Smooth muscle cell of the brain vasculature (primary cell): ENCODE measurements at regions not wholly inside any gene's neighbourhood (a gene's known extent, or its start where the extent isn't known, plus 50 kb on each side); places are given as distances from the start of the nearest gene placed in this dataset.
A peak's percentile ranks its signal among the peaks of the same experiment; 100 is the strongest.

Source experiments
- DNase-seq: peaks from one replicate; pipeline ENCODE4 v3.0.0-alpha.2; 2012; ENCODE audit warnings: low read depth, low spot score

DNA sequence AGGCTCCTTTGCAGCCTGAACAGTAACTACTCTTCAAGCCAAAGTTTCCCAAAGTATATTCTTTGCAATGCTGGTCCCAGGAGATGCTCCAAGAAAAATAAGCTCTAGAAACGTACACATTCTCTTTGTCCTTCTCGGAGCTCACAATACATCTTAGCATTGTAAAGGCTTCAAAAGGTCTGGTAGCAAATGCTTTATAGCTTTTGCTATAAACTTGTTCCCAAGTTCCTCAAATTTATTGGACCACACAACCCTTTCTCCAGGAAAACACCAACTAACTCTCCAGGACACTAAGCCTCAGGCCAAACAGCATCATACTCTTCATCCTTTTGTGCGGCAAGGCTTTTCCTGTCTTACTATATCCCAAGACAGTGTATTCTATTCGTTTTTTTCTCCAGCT lies 455.6 kb upstream of the PROK2 start:
- no peak for DNase-seq

DNA sequence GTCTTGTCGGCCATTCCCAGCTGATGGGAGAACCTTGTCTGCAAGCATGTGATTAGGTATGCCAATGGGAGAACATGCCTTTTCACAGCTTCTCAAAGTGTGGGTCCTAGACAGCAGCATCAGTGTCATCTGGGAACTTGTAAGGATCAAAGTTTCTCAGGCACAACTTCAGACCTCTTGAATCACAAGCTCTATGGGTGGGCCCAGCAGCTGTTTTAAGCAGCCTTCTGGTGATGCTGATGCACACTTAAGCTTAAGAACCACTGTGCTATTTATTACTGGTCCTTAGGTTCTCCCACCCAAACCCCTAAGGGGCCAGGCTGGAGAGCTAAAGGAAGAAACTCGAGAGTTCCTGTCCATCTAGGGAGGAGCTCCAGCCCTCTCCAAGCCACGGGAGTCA lies 453.9 kb upstream of the PROK2 start:
- no peak for DNase-seq

DNA sequence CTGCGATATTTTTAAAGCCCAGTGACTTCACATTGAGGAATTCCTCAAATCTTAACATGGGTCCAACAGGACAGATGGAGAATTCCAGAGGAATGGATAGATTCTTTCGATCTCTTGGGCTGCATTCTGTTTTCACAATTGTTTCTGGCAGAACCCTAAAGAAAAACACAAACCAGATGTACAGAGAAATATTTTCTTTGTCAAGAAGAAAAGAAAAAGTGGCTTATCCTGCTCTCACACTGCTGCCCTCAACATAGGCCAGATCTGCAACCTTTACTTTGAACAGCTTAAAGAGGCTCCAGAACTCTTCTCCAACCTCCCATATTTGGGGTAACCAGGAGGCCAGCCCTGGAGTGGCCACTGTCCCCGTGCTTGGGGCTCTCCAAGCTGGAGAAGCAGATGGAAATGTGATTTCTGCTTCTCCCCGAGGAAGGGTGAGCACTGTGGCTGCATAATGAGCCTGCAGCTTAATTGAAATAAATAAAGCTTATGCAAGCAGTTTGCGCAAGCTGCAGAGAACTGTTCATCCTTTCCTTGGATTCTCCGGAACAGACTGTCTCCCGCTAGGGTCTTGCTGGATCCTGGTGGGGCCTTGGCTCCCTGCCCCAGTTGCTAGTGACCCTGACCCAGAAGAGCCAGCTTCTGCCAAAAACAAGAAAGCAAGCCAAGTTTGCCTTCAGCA lies 453.2 kb upstream of the PROK2 start:
- no peak for DNase-seq

DNA sequence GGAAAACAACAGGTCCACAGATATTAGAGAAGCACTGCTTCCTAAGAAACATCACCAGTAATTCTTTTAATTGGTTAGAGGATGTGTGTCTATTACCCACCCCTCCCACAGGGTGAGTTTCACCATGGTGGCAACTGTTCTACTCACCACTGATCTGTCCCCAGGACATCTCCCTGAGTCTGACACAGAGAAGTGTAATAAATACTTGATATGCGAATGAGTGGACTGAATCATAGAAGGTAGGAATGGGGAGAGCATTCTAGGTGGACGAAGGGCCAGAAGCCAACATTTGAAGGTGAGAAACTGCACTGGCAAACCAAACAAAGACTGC lies 452.7 kb upstream of the PROK2 start:
- DNase-seq, result no peak

DNA sequence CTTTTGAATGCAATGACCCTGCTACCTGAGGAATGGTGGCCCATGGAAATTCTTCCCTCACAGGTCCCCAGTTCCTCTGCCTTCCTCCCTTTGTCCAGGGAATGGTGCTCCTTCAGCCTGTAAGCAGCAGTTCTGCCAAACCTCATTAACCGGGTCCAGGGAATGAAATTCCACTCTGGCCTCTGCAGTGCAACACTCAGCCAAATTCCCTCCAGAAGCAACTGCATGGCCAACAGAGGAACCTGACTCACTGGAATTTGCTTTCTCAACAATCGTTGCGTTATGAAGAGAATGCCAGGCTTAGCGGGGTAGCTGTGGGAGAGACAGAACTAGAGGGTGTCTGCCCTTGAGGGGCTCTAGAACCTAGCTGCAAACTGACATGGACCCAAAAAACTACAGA lies 449.4 kb upstream of the PROK2 start:
- no peak for DNase-seq

DNA sequence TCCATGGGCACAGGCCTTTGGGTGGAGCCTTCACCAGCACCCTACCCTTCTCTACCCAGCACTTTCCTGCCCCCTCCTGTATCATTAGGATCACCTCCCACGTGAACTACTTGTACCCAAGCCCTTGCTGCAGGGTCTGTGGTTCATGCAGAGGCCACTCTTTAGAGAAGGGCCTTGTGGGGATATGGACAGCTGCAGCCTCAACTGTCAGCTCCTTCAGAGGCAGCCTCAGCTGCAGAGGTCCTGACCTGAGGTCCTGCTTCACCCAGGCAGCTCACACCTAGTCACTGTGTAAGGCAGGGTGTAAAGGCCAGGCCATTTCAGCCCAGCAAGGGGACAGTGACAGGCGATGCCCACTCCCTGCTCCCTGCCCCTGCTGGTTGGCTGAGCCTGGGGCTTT lies 448.6 kb upstream of the PROK2 start:
- DNase-seq, result no peak

DNA sequence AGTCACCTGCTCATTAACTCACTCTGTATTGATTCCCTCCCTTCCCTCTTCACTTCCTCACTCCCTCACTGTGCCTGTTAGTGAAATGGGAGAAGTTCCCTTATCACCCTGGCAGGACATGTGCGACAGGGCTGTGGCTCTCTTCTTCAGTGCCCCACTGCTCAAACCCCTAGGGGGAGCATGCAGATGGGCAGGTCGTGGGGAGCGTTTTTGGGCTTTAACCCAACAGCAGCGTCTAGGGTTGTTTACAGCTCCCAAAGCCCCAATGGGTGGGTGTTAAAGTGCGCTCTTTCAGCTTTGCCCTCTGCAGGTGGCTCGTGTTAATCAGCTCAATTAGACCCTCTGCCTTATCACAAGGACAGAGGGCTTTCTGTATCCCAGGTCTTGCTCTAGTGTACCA lies 447.8 kb upstream of the PROK2 start:
- DNase-seq, result no peak

DNA sequence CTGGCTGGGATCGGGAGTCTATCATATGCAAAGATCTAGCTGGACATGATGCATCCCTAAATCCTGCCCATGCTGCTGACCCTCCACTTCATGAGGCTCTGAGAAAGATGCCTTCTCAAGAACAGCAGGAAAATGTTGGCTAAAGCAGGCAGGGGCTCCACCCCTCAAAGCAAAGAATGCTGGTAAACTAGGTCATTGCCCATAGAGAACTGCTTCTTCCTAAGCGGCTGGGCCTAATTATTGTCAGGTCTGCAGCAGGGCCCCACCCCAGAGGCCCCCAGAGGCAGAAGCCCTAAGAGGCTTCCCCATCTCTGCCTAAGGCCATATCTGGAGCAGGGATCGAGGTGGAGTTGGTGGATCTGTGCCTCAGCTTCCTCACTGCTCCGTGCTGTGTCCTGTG lies 447.4 kb upstream of the PROK2 start:
- DNase-seq, result no peak

DNA sequence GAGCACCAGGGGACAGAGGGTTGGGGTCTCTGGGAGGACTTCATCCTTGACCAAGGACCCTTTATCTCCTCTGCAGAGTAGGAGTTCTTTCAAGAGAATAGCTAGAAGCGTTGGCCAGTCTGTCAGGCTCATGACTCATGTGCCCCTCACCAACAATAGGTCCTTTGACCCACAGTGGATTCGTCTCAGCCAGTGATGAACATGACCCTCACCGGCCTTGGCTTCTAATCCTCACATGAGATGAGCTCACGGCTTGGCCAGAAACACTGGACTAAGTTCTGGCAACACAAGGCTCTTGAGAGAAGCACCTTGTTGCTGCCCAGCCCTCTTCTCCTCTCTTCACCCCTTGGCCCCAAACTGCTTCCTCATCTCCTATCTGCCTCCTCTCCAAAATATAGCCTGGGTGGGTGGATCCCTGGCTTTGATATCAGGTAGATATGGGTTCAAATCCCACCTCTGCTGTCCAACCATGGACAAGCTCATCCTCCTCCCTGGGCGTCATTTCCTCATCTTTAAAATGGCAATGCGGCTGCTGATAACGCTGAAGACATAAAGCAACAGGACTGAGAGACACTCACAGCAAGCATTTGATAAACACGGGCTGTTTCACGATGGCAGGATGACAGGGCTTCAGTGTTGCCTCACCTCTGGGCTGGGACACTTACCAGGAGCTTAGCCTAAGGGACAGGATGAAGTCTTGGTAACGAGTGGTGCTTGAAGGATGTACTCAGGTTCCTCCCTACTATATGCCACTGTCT lies 446.7 kb upstream of the PROK2 start:
- no peak for DNase-seq

DNA sequence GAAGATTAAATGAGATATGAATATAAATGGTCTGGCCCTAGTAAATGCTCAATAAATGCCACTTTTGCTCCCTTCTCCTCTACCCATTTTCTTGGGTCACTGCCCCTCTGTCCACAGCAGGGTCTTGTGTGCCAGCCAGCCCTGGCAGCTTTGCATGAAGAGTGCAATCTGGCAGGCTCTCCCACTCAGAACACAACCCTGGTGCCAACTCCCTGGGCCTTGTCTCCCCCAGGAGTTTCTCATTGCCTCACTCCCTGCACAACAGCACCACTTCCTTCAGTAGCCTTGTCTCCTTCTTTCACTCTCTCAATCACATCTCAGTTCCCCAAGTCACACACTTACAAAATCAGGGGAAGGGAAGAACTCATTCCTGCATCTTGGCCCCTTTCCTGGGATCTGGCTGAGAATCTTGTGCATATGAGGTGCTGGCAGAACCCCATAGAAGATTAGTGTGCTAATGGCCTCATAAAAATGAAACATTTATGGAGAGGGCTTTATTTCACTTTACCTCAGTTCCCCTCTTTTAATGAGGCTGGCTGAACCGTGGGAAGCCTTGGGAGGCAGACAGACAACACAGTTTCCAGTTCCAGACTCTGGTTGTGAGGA lies 445.9 kb upstream of the PROK2 start:
- DNase-seq, result no peak

DNA sequence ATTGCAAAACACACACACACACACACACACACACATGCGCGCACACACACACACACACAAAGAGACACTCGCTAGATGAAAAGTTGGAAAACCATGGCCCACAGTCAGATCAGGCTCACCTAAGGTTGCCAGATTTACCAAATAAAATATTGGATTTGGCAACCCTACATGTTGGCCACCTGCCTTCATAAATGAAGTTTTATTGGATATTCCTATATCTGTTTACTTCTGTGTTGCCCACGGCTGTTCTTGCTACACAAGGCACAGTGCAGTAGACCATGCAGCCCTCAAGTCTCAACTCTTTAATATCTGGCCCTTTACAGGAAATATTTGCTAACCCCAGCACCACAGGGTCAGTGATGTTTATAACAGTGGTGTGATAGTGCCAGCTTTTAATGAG lies 445.0 kb upstream of the PROK2 start:
- DNase-seq, result no peak

DNA sequence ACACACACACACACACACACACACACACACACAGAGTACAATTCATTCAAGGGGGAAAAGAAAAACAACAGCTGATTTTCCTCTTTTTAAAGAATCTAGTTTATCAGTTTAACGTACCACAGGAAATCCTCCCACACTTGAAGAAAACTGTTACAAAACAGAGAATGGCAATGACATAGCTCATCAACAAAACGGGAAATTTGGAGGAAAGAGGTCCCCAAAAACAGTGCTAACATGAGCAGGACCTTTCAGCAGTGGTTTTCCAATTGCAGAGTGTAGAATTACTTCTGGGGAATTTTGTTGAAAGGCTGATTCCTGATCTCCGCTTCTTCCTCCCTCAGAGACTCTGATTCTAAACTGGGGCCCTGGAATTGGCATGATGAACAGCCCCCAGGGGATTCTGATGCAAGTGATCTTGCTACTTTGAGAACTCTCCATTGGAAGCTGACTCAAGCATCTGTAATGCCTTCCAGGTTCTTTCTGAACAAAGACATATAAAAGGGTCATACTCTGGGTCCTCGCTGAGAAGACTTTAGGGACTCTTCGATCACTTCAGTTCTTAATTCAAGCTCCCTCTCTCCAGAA lies 442.6 kb upstream of the PROK2 start:
- no peak for DNase-seq

DNA sequence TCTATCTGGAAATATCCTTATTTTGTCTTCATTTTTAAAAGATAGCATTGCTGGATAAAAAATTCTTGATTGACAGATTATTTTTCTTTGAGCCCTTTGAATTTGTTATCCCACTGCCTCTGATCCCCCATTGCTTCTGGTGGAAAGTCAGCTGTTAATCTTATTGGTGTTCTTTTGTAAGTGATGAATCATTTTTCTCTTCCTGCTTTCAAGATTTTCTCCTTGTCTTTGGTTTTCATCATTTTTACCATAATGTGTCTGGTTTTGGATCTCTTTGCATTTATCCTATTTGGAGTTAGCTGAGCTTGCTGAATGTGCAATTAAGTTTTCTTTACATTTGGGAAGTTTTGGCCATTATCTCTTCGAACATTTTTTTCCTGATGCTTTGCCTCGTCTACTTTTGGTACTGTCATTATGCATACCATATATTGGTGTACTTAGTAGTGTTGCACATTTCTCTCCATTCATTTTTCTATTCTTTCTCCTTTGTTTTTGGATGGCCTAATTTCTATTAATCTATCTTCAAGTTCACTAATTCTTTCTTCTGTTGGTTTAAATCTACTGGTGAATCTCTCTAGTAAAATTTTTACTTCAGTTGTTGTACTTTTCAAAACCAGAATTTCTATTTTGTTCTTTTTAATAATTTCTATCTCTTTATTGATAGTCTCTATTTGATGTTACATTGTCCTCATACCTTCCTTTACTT lies 440.0 kb upstream of the PROK2 start:
- DNase-seq, result no peak

DNA sequence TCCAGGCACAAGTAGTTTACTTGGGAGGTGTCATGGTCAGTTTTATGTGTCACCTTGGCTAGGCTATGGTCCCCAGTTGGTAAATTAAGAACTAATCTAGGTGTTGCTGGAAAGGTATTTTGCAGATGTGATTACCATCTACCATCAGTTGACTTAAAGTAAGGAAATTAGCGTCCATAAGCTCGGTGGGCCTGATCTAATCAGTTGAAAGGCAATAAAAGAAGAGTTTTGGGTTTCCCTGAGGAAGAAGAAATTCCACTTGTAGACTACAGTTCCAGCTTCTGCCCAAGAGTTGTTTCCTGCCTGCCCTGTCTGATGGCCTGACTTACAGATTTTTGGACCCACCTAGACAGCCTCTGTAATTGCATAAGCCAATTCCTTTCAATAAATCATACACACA lies 438.7 kb upstream of the PROK2 start:
- DNase-seq, result no peak

DNA sequence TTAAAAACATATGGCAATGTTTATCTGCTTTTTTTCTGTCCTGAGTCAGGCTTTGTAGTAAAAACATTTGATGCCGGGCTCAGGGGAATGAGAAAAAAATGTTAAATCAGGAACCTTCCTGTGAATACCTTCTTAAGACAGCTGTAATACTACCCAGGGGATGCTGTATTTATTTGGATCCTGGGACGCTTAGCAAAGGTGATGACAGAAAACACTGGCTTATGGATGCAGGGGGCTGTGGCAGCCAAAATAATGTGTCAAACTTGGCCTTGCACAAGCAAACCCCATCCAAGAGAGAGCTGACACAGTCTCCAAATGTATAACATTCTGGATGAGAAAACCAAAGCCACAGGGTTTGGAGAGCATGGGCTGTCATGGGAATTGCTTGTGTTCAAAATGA lies 438.2 kb upstream of the PROK2 start:
- DNase-seq, result peak; percentile 53

DNA sequence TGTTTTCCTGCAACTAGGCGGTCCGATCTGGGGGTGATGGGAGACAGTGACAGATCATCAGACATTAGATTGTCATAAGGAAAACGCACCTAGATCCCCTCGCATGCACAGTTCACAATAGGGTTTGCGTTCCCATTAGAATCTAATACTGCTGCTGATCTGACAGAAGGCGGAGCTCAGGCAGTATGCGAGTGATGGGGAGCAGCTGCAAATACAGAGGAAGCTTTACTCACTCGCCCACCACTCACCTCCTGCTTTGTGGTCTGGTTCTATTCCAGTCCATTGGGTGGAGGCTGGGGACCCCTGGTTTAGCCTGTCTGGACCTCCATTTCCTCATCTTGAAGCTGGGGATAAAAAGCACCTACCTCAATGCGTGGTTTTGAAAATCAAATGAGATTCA lies 437.5 kb upstream of the PROK2 start:
- DNase-seq, result no peak

DNA sequence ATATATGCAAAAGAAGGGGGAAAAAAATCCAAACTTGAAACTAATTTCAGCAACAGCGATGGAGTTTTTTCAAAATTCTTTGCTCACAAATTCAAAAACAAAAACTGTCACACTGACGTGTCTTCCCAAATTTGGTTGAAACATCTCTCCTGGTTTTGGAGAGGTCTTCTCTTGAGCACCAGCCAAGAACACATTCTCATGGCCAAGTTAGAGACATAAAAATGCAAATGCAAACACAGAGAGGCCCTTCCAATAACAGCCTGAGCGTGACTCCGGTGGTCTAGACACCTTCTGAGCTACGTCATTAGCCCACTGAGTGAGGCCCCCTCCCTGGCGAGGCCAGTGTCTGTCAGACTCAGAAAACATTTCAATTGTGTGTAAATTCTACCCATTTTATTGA lies 436.0 kb upstream of the PROK2 start:
- no peak for DNase-seq

DNA sequence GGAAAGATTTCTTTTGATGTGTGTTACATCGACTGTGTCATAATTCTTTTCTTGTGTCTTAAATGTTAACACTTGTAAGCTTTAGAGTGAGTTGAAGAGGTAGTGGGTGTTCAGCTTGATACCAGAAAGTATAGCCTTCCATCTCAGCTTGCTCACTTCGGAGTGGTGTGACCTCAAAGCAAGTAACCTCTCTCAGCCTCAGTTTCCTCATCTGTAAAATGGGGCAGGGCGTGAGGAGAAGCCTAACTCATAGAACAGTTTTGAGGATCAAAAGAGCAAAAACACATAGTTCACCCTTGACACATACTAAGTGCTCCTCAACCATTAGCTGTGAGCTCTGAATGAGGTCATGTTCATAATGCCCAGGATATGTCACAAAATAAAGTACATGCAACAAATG lies 434.8 kb upstream of the PROK2 start:
- no peak for DNase-seq

DNA sequence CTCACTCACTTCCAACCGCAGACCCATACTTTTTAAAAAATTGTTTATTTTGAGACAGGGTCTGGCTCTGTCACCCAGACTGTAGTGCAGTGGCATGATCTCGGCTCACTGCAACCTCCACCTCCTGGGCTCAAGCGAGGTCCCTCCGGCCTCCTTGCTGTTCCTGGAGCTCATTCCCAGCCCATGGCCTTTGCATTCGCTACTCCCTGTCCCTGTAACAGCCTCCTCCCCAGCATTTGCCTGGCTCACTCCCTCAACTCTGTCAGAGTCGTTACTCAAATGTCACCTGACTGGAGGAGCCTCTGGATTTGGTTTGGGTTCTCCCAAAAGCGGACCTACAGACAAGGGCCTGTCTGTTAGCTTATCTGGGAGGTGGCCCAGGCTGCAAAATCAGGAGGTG lies 432.6 kb upstream of the PROK2 start:
- DNase-seq, result no peak

DNA sequence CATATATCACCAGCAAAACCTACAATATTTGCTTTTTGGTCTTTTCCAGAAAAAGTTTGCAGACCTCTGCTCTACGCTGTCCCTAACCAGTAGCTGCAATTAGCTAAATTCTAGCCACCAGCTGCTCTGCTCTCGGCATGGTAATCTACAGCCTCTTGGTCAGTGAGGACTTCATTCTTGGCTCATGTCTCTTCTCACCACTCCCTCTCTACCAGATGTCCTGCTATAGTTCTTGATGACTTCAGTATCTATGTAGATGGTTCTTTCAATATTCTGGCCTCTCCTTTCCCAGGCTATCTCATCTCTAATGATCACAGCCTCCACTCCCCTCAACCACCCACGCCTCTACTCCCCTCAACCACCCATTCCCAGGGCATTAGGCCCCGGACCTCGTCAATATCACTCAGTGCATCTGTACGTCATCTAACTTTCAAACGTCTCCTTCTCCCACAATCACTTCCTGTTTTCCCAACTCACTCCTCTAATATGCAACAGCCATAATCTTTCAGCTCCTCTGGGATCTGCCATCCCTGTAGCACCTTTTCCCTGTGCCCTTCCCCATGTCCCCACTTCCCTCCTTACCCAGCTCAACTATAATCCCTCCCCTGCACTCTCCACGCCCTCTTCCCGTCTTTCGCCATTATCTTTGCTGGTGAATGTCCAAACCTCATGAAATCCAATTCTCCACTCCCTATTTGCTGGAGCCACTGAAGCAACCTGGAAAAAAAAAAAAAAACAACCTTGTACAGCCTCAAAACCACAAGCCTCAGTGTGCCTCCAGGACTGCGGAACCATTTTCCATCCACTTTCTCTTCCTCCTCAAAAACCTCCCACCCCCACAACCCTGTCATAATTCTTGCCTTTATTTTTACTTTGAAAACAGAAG lies 429.4 kb upstream of the PROK2 start:
- no peak for DNase-seq

DNA sequence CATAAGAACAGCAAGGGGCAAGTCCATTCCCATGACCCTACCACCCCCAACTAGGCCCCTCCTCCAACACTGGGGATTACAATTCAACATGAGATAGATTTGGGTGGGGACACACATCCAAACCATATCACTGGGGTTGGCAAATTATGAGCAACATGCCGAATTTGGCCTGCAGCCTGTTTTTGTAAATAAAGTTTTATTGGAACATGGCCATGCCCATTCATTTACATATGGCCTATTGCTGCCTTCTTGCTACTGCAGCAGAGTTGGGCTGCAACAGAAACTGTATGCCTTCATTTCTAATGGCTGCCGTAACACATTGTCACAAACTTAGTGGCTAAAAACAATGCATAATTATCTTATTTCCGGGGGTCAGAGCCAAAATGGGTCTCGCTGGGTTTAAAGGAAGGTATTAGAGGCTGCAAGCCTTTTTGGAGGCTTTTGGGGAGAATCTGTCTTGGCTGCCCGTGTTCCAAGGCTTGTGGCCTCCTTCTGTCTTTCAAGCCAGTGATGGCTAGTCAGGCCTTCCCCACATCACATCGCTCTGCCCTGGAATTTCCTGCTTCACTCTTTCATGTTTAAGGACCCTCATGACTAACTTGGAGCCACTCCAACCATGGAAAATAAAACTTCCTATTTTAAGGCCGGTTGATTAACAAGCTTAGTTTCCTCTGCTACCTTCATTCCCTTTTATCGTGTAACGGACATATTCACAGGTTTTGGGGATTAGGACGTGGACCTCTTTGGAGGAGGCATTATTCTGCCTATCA lies 428.5 kb upstream of the PROK2 start:
- DNase-seq, result no peak
